GM19463 (cell line): ENCODE measurements at regions not wholly inside any gene's neighbourhood (a gene's known extent, or its start where the extent isn't known, plus 50 kb on each side); places are given as distances from the start of the nearest gene placed in this dataset.

Experiments
- ATAC-seq: cut with Tn5 transposase; IDR thresholded peaks from one replicate; pipeline ENCODE4 v1.9.1; 2021; ENCODE audit warnings: mild to moderate bottlenecking, moderate library complexity; ENCODE audit not compliant: unreplicated experiment

DNA sequence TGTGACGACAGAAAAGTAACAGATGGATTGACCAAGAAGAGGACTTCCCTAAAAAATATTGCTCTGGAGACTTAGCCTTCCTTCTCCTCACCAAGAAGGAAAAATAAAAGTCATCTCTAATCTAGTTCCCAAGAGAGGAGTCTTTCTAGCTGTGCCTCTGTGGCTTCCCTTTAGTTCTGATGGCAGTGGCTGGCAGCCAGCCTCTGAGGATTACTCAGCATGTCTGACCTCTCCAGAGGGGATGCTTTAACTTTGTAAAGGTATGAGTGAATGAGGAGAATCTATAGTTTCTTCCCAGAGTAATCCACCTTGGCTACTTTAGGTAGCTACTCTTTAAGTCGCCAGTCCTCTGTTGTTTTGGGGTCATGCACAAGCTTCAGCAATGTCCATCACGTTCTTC lies 163.9 kb upstream of the KIT start:
- no peak for ATAC-seq

- no peak for ATAC-seq
These were observed 162.7 kb upstream of the KIT start for GRCh38 chr4:54495091-54495490.

- ATAC-seq: no peak
These were observed 162.1 kb upstream of the KIT start for GRCh38 chr4:54495641-54496040.

GRCh38 chr4:54496412-54496811 lies 161.3 kb upstream of the KIT start:
- ATAC-seq: no peak

- no peak for ATAC-seq
These were observed 159.8 kb upstream of the KIT start for GRCh38 chr4:54497947-54498346.

- ATAC-seq: no peak
These were observed 159.1 kb upstream of the KIT start for GRCh38 chr4:54498661-54499111.

- ATAC-seq: no peak
These were observed 158.3 kb upstream of the KIT start for GRCh38 chr4:54499308-54500074.

DNA sequence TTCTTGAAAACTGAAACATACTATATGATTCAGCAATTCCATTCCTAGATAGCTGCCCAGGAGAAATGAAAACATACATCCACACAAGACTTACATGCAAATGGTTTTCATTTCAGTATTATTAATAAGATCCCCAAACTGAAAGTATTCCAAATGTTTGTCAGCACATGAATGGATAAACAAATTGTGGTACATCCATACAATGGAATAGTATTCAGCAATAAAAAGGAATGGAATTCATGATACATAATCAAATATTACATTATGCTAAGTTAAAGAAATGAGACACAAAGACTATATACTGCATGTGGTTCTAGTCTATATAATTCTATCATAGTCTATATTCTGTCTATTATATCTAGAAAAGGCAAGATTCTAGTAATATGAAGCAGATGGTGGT lies 152.4 kb upstream of the KIT start:
- ATAC-seq: no peak

GRCh38 chr4:54505996-54506395 lies 151.8 kb upstream of the KIT start:
- ATAC-seq: no peak

DNA sequence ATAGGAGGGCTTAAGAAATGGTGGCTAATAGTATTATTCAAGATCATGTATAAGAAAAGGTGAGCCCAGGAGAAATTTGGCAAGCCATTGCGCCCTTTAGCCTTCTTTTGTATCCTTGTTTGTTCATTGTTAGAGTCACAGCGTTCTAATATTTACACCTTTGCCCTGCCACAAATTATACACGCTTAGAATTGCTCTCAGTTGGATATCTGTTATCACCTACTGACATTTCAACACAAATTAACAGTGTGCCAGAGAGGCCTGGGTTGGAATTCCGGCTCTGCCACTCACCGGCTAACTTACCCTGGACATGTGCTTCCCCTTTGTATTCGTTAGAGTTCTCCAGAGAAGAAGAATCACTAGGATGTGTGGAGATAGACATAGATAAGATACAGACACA lies 148.7 kb upstream of the KIT start:
- no peak for ATAC-seq

- no peak for ATAC-seq
These were observed 144.6 kb upstream of the KIT start for GRCh38 chr4:54513204-54513603.

DNA sequence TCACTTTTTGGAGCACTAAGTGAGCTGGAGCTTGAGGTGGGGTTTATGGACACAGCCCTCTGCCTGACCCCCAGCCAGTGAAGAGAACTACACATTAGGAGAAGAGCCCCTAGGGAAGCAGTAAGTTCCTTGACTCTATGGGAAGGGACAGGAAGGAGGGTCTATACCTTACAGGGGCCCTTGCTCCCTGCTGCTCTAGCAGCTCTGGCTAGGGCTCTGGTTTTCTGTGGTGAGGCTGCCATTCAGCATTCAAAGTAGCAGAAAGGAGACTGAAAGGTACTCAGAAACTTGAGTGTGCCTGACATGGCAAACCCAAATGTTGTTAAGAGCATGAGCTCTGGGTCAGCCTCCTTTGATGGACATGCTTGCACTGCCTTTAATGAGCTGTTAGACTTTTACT lies 144.0 kb upstream of the KIT start:
- ATAC-seq: no peak

DNA sequence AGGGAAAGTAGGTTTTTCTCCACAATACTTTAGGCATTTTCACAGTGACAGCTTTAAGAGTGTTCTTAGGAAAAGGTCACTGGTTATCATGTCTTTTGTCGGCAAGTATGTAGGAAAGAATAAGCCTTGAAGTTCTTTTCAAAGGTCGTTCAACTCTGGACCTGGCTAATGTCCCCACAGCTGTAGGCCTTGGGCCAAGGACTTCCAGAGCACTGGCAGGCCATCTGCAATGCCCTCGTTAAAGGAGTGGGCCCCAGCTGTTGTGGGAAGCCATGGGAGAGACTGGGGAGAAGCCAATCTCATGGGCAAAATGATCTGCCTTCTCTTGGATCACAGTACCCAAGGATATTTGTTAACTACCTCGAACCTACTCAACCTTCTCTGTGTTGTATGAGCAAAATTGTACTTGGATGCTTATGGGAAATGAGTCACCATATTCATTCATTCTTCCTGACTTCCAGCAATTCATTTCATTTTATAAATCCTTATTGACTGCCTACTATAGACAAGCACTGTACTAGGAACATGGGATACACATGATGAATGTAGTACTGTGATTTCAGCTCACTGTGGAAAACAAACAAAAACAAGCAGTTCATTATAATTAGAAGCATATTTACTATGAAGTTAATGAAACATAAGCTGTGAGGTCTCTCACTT lies 141.1 kb upstream of the KIT start:
- ATAC-seq: no peak

- no peak for ATAC-seq
These were observed 139.8 kb upstream of the KIT start for GRCh38 chr4:54517781-54518444.

DNA sequence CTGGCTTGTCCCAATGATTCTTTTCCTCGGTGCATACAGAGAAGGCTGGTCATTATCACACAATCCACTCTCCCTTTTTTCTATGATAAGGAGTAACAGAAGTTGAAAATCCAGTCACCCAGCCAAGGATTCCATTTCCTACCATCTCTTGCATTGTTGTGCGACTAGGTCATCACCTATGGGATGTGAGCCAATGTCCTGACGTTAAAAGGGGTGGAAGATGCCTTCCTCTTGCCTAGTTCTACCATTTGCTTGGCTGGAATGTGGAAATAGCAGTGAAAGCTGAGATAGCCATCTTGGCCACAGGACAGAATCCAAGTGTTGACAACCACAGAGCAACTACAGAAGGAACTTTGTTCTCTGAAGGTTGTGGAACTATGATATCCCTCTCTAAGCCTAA lies 132.2 kb upstream of the KIT start:
- ATAC-seq: no peak

- no peak for ATAC-seq
These were observed 131.2 kb upstream of the KIT start for GRCh38 chr4:54526560-54526959.

GRCh38 chr4:54527532-54527931 lies 130.2 kb upstream of the KIT start:
- no peak for ATAC-seq

DNA sequence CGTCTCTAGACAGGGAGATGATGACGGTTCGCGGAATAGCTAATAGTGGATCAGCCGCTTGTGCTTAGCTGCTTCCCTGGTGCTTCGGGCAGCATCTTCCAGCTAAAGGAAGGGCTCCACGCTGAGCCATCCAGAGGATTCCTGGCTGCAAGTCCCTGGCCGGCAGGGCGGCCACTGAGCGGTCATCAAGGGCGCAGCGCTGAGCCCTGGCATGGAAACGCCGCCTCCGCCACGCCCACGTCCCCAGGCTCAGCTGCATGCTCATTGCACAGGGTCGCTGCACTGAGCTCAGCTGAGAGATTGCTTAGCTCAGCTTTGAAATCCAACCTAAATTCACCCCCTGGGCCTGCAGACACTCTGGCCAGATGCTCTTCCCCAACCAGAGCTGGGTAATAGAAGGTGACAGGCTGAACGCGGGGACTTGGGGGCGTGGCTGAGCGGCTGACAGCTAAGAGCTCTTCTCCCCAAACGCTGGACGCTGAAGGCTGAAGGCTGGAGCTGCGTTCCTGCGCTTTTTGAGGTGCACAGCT lies 118.2 kb upstream of the KIT start:
- no peak for ATAC-seq

- ATAC-seq: no peak
These were observed 116.8 kb upstream of the KIT start for GRCh38 chr4:54540931-54541330.

DNA sequence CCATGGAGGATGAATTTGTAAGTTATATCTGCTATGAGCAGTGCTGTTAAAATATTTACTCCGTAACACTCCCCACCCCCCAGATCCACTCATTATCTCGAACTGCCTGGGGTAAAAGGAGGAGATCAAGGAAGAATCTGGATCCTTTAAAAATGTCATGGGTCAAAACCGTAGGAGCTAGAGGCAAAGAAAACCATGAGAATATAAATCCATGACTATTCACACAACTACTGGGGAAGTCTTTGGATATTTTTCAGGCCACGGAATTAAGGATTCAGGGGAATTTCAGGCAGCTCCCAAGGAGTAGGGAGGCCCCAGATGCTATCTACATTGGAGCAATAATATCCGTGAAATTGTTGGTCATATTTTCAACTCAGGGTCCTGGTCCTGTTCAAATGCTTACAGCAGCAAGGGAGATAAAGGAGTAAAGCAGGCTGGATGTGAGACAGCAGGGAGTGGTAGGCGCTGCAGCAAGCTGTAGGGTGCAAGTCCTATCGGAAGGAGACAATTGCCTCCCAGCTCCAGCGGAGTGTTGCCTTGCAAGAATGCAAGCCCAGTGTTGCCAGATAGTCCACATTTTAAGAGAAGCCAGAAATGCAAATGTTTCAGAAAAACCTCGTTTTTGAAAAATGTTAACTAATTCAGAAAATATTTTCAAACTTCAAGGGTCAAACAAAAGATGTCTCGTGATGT lies 116.2 kb upstream of the KIT start:
- ATAC-seq: no peak

DNA sequence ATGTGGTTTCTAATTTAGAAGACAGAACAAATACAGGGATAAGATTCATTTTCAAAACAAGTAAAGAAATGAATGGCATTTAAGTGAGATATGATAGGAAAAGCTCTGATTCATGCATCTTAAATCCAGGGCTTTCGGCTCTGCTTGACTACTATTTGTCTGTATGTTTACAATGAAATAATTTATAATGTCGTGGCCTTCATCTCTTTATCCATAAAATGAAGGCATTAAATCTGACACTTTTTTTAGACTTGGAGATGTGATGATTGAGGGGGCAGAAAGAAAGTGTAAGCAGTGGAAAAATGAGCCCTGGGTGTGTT lies 115.7 kb upstream of the KIT start:
- no peak for ATAC-seq
